Osteoblast (primary cell): ENCODE measurements at regions not wholly inside any gene's neighbourhood (a gene's known extent, or its start where the extent isn't known, plus 50 kb on each side); places are given as distances from the start of the nearest gene placed in this dataset.
A peak's percentile ranks its signal among the peaks of the same experiment; 100 is the strongest.

Source experiments
- DNase-seq: peaks from one replicate; pipeline ENCODE4 v3.0.0; 2011; ENCODE audit warnings: low spot score, mixed read lengths; ENCODE audit not compliant: insufficient read length; ENCODE audit errors: missing footprints
- H2AFZ ChIP-seq: 2 replicates; pipeline ENCODE4 v1.6.0; 2011; ENCODE audit warnings: mild to moderate bottlenecking, low read length
- H3K27ac ChIP-seq: 2 replicates; pipeline ENCODE4 v1.5.1; 2011; ENCODE audit warnings: mild to moderate bottlenecking, low read depth, low read length, moderate library complexity
- H3K27me3 ChIP-seq: 2 replicates; pipeline ENCODE4 v1.6.0; 2012; ENCODE audit warnings: mild to moderate bottlenecking, control low read depth, inconsistent platforms, low read length, moderate library complexity; ENCODE audit not compliant: insufficient read depth
- H3K36me3 ChIP-seq: 2 replicates; pipeline ENCODE4 v1.5.1; 2011; ENCODE audit warnings: mild to moderate bottlenecking, low read length, control low read depth, moderate library complexity; ENCODE audit not compliant: insufficient read depth
- H3K4me1 ChIP-seq: 2 replicates; pipeline ENCODE4 v1.5.1; 2011; ENCODE audit warnings: mild to moderate bottlenecking, low read length, control low read depth, moderate library complexity; ENCODE audit not compliant: insufficient read depth
- H3K4me2 ChIP-seq: 2 replicates; pipeline ENCODE4 v1.6.0; 2011; ENCODE audit warnings: mild to moderate bottlenecking, low read length; ENCODE audit not compliant: insufficient read depth
- H3K4me3 ChIP-seq: fragments of 200-600 bp; sonication (generic); 3 replicates; pipeline ENCODE4 v1.5.1; 2012; ENCODE audit warnings: mild to moderate bottlenecking, low read length, inconsistent platforms; ENCODE audit not compliant: insufficient read depth
- H3K79me2 ChIP-seq: 2 replicates; pipeline ENCODE4 v1.6.0; 2012; ENCODE audit warnings: mild to moderate bottlenecking, low read length, control low read depth, inconsistent platforms; ENCODE audit not compliant: insufficient read depth
- H3K9me3 ChIP-seq: 2 replicates; pipeline ENCODE4 v1.5.1; 2011; ENCODE audit warnings: low read depth, low read length, control low read depth
- H4K20me1 ChIP-seq: 2 replicates; pipeline ENCODE4 v1.6.0; 2012; ENCODE audit warnings: mild to moderate bottlenecking, low read length, control low read depth; ENCODE audit not compliant: insufficient read depth
- TF ChIP-seq, protein P1 (sequence below): IDR thresholded peaks from 2 replicates; pipeline ENCODE4 v1.5.1; 2011; ENCODE audit warnings: mild to moderate bottlenecking, low read depth, low read length, moderate library complexity; ENCODE audit errors: extremely low read depth

DNA sequence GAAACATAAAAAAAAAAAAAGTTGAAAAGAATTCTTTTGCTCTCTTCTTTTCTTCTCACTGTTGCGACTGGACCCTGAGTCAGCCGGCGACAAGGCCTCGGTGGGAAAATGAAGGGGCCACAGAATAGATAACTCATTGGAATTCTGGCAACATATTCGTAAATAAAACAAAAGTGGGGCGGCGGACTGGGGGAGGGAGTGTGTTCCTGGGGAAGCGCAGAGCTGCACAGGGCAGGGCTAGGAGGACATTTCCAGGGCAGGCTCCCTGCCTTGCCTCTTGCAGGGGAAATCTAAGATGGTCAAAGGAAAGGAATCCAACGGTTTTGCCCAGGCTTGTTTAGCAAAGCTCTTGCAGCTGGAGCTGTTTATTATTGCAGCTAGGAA lies 1042.8 kb upstream of the NR2F2 start:
- Histone ChIP-seq H3K4me2 (no peak overlapping the region), H3K9me3 (no peaks in the 10 kb centered on the region), H3K27me3 (no peaks in the 10 kb centered on the region), H3K4me1 (peaks cover 5% of the 10 kb centered on the region), H3K36me3 (no peaks in the 10 kb centered on the region), H3K79me2 (no peaks in the 10 kb centered on the region), H3K4me3 (no peak overlapping the region), H2AFZ (no peak overlapping the region), H4K20me1 (no peaks in the 10 kb centered on the region), H3K27ac (no peak overlapping the region)
- no peak for DNase-seq
- TF ChIP-seq, protein P1, sequence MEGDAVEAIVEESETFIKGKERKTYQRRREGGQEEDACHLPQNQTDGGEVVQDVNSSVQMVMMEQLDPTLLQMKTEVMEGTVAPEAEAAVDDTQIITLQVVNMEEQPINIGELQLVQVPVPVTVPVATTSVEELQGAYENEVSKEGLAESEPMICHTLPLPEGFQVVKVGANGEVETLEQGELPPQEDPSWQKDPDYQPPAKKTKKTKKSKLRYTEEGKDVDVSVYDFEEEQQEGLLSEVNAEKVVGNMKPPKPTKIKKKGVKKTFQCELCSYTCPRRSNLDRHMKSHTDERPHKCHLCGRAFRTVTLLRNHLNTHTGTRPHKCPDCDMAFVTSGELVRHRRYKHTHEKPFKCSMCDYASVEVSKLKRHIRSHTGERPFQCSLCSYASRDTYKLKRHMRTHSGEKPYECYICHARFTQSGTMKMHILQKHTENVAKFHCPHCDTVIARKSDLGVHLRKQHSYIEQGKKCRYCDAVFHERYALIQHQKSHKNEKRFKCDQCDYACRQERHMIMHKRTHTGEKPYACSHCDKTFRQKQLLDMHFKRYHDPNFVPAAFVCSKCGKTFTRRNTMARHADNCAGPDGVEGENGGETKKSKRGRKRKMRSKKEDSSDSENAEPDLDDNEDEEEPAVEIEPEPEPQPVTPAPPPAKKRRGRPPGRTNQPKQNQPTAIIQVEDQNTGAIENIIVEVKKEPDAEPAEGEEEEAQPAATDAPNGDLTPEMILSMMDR = no peak

DNA sequence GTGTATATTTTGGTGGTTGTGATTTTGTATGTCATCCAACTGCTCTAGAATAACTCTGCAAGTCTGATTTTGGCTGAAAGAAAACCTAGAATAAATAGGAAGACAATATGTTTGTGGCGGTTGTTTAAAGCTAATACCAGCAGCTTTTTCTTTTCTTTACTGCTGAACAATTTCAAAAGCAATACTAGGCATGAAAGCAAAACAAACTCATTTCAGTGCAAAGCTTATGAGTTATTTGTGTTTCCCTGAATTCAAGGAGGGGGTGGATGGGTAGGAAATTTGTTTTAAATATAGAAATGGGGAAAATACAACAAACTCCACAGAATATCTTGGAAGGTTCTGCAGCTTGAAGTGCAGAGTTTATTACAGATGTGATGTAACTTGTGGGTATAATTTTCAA lies 1041.9 kb upstream of the NR2F2 start:
- Histone ChIP-seq H3K9me3 (no peaks in the 10 kb centered on the region), H2AFZ (no peak overlapping the region), H3K4me2 (no peak overlapping the region), H3K36me3 (no peaks in the 10 kb centered on the region), H3K27ac (no peak overlapping the region), H3K27me3 (no peaks in the 10 kb centered on the region), H3K79me2 (no peaks in the 10 kb centered on the region), H4K20me1 (no peaks in the 10 kb centered on the region), H3K4me3 (no peak overlapping the region), H3K4me1 (peaks cover 5% of the 10 kb centered on the region)
- DNase-seq = no peak
- TF ChIP-seq, protein P1 = no peak

DNA sequence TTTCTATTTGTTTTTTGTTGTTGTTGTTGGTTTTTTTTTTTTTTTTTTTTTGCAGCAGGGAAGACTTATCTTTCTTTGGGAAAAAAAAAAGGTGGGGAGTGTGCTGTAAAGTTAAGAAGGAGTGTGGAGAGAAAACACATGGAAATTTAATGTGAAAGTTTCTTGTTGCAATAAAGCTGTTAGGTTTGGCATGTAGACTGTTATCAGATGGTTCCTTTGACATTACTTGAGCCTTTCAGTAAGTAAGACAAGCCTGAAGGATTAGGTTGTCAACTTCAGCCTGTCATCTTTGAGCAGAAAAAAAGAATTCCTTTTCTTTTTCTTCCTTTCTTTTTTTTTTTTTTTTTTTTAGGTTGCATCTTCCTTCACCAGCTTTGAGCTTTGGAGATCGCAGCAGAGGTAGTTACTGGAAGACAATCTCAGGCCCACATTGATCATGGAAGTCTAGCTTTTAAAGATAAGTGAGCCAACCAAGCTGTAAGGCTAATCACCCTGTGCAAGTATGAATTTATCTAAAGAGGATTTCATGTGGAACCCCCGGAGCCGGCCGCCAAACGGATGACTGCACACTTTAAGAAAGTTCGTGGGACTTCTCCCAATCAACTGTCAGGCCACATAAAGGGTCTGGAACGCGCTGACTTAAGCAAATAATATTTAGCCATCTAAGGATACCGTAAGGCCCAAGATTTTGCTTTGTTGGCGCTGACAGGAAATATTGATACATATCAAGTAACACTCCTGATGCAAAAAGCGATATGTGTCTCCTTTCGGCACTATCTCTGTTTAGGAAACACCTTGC lies 1040.1 kb upstream of the NR2F2 start:
- no peaks in the 10 kb centered on the region for H3K79me2 ChIP-seq
- no peak overlapping the region for H3K4me3 ChIP-seq
- no peaks in the 10 kb centered on the region for H3K4me1 ChIP-seq
- H3K4me2 ChIP-seq = no peak overlapping the region
- H4K20me1 ChIP-seq = no peaks in the 10 kb centered on the region
- no peak for DNase-seq
- H3K27ac ChIP-seq = no peak overlapping the region
- TF ChIP-seq, protein P1 = no peak
- no peaks in the 10 kb centered on the region for H3K9me3 ChIP-seq
- no peaks in the 10 kb centered on the region for H3K27me3 ChIP-seq
- H2AFZ ChIP-seq = no peak overlapping the region
- H3K36me3 ChIP-seq = no peaks in the 10 kb centered on the region

DNA sequence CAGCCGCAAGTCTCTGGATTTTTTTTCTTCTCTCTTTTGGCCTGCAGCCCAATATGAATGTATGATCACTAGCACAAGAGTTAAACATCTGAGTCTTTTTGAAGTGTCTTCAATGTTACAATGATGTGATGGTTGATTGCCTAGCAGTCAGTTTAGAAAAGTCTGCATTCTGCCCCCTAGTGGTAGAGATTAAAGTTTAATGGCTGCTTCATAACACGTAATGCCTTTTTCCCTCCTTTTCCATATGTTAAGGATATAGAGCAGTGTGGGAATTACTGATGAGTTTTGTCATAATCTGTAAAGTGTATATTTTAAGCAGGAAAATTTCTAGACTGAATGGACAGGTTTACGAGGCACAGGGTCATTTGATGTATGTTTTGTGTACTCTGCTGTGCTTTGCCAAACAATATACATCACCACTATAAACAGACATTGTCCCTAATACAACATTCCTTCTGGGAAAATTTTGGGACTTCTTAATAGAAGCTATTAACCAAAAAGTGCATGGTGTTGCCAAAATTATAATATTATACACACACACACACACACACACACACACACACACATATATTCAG lies 1038.5 kb upstream of the NR2F2 start:
- Histone ChIP-seq H3K27me3 (no peaks in the 10 kb centered on the region), H3K4me1 (no peaks in the 10 kb centered on the region)
- no peak for DNase-seq

More for the DNA sequence above, 1038.5 kb upstream of the NR2F2 start:
- TF ChIP-seq, protein P1 = peak; percentile 45
- H3K36me3 ChIP-seq = no peaks in the 10 kb centered on the region
- no peak overlapping the region for H3K4me3 ChIP-seq
- no peaks in the 10 kb centered on the region for H3K79me2 ChIP-seq
- H3K4me2 ChIP-seq = no peak overlapping the region
- H3K9me3 ChIP-seq = no peaks in the 10 kb centered on the region
- H3K27ac ChIP-seq = no peak overlapping the region
- H4K20me1 ChIP-seq = no peaks in the 10 kb centered on the region
- no peak overlapping the region for H2AFZ ChIP-seq
